Lower lobe of right lung (tissue), 2 donors: ENCODE measurements at regions not wholly inside any gene's neighbourhood (a gene's known extent, or its start where the extent isn't known, plus 50 kb on each side); places are given as distances from the start of the nearest gene placed in this dataset.

Experiments
- ATAC-seq, 2 donors: fragments of 200-7000 bp; cut with Tn5 transposase; one replicate each; pipeline ENCODE4 v1.9.1; 2020 to 2022; ENCODE audit warnings: mild to moderate bottlenecking in 2 of 2, moderate library complexity in 2 of 2
- DNase-seq: peaks from one replicate; pipeline ENCODE4 v3.0.0-alpha.2; 2020
- H3K27ac ChIP-seq: fragments of 200-600 bp; one replicate; pipeline ENCODE4 v1.8.0; 2022
- H3K27me3 ChIP-seq: fragments of 200-600 bp; one replicate; pipeline ENCODE4 v1.8.0; 2022; ENCODE audit warnings: low read depth
- H3K36me3 ChIP-seq: fragments of 200-600 bp; one replicate; pipeline ENCODE4 v1.8.0; 2022; ENCODE audit warnings: mild to moderate bottlenecking
- H3K4me1 ChIP-seq: fragments of 200-600 bp; one replicate; pipeline ENCODE4 v1.8.0; 2022
- H3K4me3 ChIP-seq: fragments of 200-600 bp; one replicate; pipeline ENCODE4 v1.8.0; 2022; ENCODE audit warnings: mild to moderate bottlenecking
- H3K9me3 ChIP-seq: fragments of 200-600 bp; one replicate; pipeline ENCODE4 v1.8.0; 2022
- intact Hi-C: fragments of 100-400 bp; cut with DNase I; formaldehyde crosslinking; loops from one replicate; pipeline ENCODE4 v1.11.0; 2022
- TF ChIP-seq, protein P1 (sequence below): fragments of 200-600 bp; IDR thresholded peaks from one replicate; pipeline ENCODE4 v1.8.0; 2022; ENCODE audit warnings: antibody characterized with exemption, mild to moderate bottlenecking
- donor health status: DM: no; HTN: yes; CAD: no; lungs with severe emphysema.

DNA sequence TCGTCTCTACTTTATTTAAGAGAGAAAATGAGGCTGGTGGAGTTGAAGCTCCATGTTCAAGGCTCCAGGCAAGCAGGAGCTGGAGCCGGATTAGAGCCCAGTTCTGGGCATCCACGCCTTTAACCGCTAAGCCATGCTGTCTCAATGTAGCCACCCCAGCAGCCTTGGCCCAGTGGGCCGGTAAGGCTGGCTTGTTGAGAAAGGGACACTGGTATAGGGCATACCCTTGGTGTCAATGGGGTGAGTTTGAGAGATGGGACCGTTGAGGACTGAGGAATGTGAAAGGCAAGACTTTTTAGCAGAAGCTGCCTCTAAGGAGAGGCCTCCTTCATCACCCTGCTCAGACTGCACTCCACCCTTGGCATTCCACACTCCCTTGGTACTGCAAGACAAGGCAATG is 147.4 kb downstream of the CYLD start:
- Histone ChIP-seq H3K36me3 (no peaks in the 10 kb centered on the region), H3K4me3 (no peak overlapping the region), H3K27me3 (no peaks in the 10 kb centered on the region), H3K4me1 (no peaks in the 10 kb centered on the region), H3K27ac (no peak overlapping the region), H3K9me3 (no peaks in the 10 kb centered on the region)
- ATAC-seq (no peak), DNase-seq (no peak)
- TF ChIP-seq, protein P1, sequence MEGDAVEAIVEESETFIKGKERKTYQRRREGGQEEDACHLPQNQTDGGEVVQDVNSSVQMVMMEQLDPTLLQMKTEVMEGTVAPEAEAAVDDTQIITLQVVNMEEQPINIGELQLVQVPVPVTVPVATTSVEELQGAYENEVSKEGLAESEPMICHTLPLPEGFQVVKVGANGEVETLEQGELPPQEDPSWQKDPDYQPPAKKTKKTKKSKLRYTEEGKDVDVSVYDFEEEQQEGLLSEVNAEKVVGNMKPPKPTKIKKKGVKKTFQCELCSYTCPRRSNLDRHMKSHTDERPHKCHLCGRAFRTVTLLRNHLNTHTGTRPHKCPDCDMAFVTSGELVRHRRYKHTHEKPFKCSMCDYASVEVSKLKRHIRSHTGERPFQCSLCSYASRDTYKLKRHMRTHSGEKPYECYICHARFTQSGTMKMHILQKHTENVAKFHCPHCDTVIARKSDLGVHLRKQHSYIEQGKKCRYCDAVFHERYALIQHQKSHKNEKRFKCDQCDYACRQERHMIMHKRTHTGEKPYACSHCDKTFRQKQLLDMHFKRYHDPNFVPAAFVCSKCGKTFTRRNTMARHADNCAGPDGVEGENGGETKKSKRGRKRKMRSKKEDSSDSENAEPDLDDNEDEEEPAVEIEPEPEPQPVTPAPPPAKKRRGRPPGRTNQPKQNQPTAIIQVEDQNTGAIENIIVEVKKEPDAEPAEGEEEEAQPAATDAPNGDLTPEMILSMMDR: no peak
- intact Hi-C loops: no loop called here

DNA sequence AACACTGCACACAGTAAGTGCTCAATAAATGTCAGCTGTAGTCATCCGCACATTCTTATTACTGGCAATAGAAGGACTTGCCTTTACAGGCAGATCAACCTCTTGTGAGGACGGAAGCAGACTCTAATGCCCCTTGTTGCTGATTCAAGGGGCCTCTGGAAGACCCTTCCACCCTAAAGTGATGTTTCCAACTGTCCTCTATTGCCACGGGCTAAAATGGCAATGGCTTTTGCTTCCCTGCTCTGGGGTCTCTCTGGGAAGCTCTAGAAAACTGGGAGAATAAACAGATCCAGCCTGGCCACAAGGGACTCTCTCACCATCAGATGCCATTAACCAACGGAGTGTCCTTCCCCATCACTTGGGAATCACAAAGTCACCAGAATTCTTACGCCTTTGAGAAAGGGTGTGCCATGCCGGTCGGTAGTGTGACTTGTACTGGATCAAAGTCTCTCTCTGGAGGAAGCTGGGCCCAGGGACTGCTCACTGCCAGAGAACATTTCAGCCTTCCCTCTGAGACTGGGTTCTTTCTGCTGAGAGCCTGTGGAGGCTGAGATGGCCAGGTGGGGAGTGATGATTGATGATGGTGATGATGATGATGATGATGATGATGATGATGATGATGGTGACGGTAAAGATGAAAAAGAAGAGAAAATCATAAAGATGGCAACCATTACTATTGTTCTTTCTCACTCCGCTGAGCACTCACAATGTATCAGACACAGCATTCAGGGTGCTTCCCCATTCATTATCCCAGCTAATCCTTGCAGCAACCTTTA is 146.8 kb downstream of the CYLD start:
- H3K27me3 ChIP-seq: no peaks in the 10 kb centered on the region
- TF ChIP-seq, protein P1: no peak
- no peak overlapping the region for H3K4me3 ChIP-seq
- no peaks in the 10 kb centered on the region for H3K9me3 ChIP-seq
- ATAC-seq: no peak
- DNase-seq: no peak
- intact Hi-C loops: no loop called here
- H3K36me3 ChIP-seq: no peaks in the 10 kb centered on the region
- no peak overlapping the region for H3K27ac ChIP-seq
- H3K4me1 ChIP-seq: no peaks in the 10 kb centered on the region

DNA sequence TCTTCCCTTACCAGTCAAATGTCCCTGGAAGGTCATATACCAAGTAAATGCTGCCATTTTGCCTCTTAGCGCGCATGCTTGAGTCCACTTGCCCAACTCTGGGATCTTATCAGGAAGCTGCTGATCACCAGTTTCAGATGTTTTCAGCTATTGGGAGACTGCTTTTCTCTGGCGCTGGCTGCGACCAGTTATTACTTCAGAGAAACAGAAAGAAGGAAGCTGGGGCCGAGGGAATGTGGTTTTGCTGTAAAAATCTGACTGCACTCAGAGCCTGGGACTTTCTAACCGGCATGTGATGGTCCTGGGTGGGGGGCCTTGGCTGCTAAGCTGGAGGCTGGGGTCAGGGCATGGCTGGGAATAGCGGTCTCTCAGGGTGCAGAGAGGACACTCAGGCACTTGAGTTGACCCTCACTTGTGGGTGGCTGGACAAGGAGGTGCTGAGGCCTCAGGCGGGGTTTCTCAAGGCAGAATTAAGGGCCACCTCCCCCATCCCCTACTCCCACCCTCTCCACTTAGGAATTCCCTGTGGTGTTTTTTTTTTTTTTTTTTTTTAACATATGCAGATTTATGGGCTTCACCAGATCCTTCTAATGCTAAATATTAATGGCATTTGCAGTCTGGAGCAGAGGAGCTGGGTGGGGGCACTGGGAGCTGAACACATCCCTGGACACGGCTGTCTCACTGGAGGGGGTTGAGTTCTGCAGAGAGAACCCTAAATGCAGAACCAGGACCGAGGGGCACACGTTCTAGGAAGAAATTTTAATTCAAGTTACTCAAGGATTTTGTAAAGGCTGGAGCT is 145.8 kb downstream of the CYLD start:
- Histone ChIP-seq H3K9me3 (no peaks in the 10 kb centered on the region), H3K4me3 (no peak overlapping the region), H3K27ac (no peak overlapping the region), H3K36me3 (no peaks in the 10 kb centered on the region), H3K27me3 (no peaks in the 10 kb centered on the region), H3K4me1 (no peaks in the 10 kb centered on the region)
- DNase-seq (no peak), ATAC-seq (no peak)
- intact Hi-C loops: no loop called here
- TF ChIP-seq, protein P1: no peak

DNA sequence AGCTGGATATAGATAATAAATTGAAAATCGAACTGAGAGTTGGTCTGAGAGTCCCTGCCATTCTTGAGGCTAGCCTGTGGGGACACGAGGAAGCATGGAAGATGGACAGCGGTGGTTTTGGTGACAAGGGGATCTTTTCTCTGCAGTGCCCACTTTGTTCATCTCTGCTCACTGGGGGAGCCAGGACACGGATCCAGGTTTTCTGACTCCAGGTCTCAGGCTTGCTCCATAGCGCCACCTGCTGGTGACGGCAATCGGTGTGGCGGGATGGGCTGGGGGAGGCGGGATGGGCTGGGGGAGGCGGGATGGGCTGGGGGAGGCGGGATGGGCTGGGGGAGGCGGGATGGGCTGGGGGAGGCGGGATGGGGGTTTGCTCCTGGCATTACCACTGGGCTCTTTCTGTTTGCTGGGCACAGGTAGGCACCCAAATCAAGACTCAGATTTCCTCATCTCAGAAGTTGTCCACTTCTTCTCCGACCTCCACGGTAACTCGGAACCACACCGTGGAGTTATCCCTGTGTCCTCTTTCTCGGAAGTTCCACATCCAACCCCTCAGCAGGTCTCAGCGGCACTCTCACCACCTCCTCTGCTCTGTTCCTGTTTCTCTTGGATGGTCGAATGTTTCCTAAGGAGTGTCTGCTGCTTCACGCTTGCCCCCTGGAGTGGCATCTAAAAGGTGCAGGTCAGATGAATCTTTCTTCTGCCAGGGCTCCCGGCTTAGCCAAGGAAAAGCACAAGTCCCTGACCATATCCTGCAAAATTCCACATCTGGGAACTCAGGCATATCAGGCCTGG is 142.4 kb downstream of the CYLD start:
- intact Hi-C loops: no loop called here

DNA sequence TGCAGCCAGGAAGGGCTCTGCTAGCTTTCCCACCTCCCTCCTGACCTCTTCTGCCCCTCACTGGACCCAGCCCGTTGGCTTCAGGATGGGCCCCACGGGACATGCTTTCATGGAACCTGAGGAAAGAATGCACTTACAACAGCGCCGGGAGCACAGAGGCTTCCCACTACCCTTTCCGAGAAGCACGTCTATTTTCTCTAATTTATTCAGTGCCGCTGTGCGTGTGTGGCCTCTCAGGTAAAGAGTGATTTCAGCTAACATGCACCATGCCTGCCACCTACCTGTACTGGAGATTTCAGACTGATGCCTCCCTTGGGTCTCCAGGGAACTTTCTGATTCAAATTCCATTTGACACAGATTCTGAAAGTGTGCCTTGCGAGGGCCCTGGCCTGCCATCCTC is 140.1 kb downstream of the CYLD start:
- intact Hi-C loops: no loop called here
- H3K27me3 ChIP-seq: no peaks in the 10 kb centered on the region
- H3K27ac ChIP-seq: no peak overlapping the region
- TF ChIP-seq, protein P1: no peak
- DNase-seq (no peak), ATAC-seq (no peak)
- no peaks in the 10 kb centered on the region for H3K4me1 ChIP-seq
- H3K36me3 ChIP-seq: no peaks in the 10 kb centered on the region
- no peak overlapping the region for H3K4me3 ChIP-seq
- H3K9me3 ChIP-seq: no peaks in the 10 kb centered on the region

More for the DNA sequence above, 142.4 kb downstream of the CYLD start:
- DNase-seq (no peak), ATAC-seq (no peak)
- H3K27ac ChIP-seq: no peak overlapping the region
- no peaks in the 10 kb centered on the region for H3K9me3 ChIP-seq
- no peak overlapping the region for H3K4me3 ChIP-seq
- H3K27me3 ChIP-seq: no peaks in the 10 kb centered on the region
- no peaks in the 10 kb centered on the region for H3K4me1 ChIP-seq
- TF ChIP-seq, protein P1: peak; percentile 3
- no peaks in the 10 kb centered on the region for H3K36me3 ChIP-seq
